ENCODE measurements at regions not wholly inside any gene's neighbourhood (a gene's known extent, or its start where the extent isn't known, plus 50 kb on each side); places are given as distances from the start of the nearest gene placed in this dataset.
"Not testable (repeated sequence)": the region's sequence is repeated elsewhere in the genome, so short reads cannot be mapped to it uniquely, and the experiment has no call there.

DNA sequence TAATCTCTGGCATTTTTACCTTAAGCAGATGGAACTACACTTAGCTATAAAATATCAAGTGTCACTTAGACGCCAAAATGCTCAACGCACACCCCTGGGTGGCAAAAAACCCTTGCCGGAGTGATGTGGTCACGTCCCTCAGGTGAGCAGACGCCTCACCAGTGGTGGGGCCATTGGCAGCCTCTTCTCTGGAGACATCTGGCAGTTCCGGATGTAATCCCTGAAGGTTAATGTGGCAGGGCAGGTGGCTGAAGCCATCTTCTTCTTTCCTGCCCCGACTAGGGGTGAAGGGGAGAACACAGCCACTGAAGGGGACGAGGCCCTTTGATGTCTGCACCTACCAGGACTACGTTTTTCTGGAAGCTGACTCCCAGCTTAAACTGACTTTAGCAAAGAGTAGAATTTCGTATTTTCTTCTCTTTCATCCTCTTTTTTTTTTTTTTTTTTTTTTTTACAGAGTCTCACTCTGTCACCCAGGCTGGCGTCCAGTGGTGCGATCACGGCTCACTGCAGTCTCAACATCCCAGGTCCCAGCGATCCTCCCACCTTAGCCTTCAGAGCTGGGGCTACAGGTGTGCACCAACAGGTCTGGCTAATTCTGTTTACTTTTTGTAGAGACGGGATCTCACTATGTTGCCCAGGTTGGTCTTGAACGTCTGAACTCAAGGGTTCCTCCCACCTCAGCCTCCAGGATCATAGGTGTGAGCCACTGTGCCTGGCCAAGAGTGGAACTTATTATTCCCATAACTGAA, 152.1 kb downstream of the TTLL2 start:
- Mint-ChIP-seq H3K27ac (no peak overlapping the region), H3K27me3 (no peaks in the 10 kb centered on the region), H3K9me3 (no peaks in the 10 kb centered on the region), H3K4me3 (no peak overlapping the region), H3K36me3 (ENCODE audit: low read depth) (no peaks in the 10 kb centered on the region), H3K4me1 (ENCODE audit: low read depth) (peaks cover 25% of the 10 kb centered on the region)
- intact Hi-C loops (cut with micrococcal nuclease) = no loop called here

DNA sequence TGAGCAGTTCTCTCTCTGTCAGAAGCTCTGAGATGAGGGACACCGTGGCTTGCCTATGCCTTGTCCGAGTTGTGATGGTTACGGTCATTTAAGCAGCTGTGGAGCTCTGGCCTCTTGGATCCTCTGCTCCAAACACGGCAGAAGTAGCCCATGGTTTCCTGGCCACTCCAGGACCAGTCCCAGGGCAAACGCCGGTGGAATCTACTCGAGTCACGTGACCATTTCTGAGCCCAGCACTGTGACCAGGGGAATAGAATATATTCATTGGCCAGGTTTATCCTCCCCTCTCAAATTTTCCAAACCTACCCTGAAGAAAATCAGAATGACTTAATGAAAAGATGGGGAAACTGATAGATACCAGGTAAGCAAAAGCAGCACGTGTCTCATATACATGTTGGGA, 152.8 kb downstream of the TTLL2 start:
- Mint-ChIP-seq H3K9me3 (no peaks in the 10 kb centered on the region), H3K4me1 (ENCODE audit: low read depth) (peaks cover 25% of the 10 kb centered on the region), H3K27ac (no peak overlapping the region), H3K4me3 (no peak overlapping the region), H3K36me3 (ENCODE audit: low read depth) (no peaks in the 10 kb centered on the region), H3K27me3 (peaks cover 3% of the 10 kb centered on the region)
- intact Hi-C loops (cut with micrococcal nuclease) = no loop called here

DNA sequence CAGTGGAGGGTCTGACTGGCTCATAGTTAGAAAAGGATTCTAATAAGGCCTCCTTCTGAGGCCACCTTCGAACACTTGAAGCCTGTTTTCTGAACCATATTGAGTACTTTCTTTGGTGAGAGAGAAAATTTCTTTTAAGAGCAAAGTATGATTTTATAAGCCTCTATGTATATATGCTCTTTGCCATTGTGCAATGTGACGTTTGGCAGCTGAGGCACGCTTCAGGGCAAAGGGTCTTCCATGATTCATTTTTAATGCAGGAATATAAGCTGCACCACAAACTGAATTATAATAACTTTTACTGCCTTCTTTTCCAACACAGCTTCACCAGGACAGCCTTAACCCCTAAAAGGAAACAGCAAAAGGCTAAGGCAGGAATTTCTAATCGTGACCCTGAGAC, 154.4 kb downstream of the TTLL2 start:
- no peak overlapping the region for H3K27ac Mint-ChIP-seq
- no peak overlapping the region for H3K4me3 Mint-ChIP-seq
- no peaks in the 10 kb centered on the region for H3K9me3 Mint-ChIP-seq
- intact Hi-C loops (cut with micrococcal nuclease) = no loop called here
- no peaks in the 10 kb centered on the region for H3K36me3 Mint-ChIP-seq (ENCODE audit: low read depth)
- peaks cover 25% of the 10 kb centered on the region for H3K4me1 Mint-ChIP-seq (ENCODE audit: low read depth)
- H3K27me3 Mint-ChIP-seq = peaks cover 3% of the 10 kb centered on the region

DNA sequence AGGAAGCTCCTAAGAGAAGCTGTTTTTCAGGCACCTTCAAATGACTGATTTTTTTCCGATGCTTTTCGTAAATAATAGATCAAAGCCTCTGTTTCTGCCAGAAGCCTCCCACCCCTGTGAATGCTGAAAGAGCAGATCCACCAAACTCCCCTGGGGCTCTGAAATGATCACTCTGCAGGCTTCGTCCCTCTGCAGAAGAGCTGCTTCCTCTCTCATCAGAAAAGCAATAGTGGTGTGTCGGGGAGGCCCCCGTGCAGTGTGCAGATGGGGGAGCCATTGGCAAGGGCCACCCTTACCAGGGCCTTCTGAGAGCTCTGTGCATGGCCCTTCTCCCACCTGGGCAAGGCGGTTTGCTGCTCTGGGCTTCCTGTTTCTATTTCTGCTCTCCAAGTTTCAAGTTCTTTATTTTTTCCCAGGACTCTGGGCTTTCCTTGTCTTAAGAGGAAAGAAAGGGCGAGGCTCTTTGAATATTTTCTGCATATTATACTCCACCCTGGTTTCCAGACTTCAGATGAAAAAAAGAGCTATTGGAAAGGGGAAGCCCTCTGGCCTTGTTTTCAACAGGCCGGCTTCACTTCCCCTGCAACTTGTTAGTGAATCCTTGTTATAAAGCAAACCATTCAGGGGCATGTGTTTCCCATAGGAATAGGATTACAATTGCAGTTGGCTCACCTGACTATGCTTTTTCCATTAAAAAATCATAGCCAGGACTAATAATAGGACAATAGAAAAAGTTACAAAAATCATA, 155.2 kb downstream of the TTLL2 start:
- Mint-ChIP-seq H3K4me3 (no peak overlapping the region), H3K36me3 (ENCODE audit: low read depth) (no peaks in the 10 kb centered on the region), H3K27me3 (peaks cover 3% of the 10 kb centered on the region), H3K9me3 (no peaks in the 10 kb centered on the region), H3K4me1 (ENCODE audit: low read depth) (peaks cover 25% of the 10 kb centered on the region), H3K27ac (peak overlapping the region; percentile 59)
- intact Hi-C loops (cut with micrococcal nuclease) = no loop called here

DNA sequence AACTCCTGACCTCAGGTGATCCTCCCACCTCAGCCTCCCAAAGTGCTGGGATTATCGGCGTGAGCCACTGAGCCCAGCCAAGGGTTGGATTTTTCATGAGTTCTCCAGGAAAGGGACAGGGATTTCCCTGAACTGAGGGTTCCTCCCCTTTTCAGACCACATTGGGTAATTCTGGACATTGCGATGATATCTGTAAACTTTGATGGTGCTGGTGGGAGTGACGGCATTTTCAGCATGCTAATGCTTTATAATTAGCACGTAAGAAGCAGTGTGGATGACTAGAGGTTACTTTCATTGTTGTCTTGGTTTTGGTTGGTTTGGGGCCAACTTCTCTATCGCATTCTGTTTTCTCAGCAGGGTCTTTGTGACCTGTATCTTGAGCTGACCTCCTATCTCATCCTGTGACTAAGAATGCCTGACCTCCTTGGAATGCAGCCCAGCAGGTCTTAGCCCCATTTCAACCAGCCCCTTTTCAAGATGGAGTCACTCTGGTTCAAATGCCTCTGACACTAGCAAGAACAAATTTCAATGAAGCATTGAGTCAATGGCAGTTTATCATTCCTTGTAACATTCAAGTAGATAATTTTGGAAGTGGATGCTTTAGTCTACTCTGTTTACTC, 156.5 kb downstream of the TTLL2 start:
- no peak overlapping the region for H3K4me3 Mint-ChIP-seq
- no peaks in the 10 kb centered on the region for H3K36me3 Mint-ChIP-seq (ENCODE audit: low read depth)
- H3K4me1 Mint-ChIP-seq (ENCODE audit: low read depth) = peaks cover 25% of the 10 kb centered on the region
- intact Hi-C loops (cut with micrococcal nuclease) = no loop called here
- H3K27ac Mint-ChIP-seq = peak overlapping the region; percentile 28
- peaks cover 3% of the 10 kb centered on the region for H3K27me3 Mint-ChIP-seq
- H3K9me3 Mint-ChIP-seq = no peaks in the 10 kb centered on the region

DNA sequence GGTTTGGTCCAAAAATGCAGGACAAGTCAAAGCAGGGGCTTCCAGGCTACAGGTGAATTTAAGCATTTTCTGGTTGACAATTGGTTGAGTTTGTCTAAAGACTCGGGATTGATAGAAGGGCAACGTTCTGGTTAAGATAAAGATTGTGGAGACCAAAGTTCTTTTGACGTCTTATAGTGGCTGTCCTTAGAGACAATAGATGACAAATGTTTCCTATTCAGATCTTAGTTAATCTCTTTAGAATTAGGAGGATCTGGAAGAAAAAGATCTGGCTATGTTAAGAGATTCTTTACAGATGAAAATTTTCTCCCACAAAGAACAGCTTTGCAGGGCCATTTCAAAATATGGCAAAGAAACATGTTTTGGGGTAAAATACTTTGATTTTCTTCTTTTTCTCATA, 157.9 kb downstream of the TTLL2 start:
- H3K4me3 Mint-ChIP-seq; H3K36me3 Mint-ChIP-seq (ENCODE audit: low read depth); H3K27me3 Mint-ChIP-seq; H3K27ac Mint-ChIP-seq; H3K9me3 Mint-ChIP-seq; intact Hi-C loops (cut with micrococcal nuclease): not testable (repeated sequence)
- peaks cover 25% of the 10 kb centered on the region for H3K4me1 Mint-ChIP-seq (ENCODE audit: low read depth)

DNA sequence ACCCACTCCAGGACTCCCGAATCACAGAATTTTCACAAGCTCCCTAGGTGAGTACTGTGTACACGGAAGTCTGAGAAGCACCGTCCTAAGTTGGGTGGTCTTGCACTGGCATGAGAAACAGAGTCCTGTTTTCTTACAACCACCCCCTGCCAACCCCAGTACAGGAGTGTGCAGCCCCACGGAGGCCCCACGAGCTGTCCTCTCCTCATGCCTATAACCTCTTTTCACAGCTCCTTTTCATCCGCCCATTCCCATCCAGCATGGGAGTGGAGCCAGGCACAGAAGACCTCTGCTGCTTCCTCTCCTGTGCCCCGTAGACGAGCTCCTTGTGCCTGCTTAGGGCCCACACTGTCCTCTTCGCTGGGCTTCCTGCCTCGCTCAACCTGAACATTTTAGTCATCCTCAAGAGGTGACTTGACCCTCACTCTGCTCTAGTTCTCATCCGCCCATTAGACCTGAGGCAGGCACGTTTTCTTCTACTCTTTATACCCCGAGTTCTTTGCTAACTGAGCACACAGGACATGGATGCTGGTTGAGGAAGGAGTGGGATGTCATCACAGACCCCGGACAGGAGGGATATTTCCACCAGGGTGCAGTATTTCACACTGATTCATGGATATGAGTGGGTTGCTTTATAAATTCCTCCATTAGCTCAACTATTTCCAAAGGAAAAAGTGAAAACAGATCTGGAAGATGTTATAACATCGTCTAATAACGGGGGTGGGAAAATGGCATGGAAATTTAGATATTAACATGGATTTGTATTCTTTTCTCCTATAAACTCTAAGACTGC, 160.5 kb downstream of the TTLL2 start:
- Mint-ChIP-seq H3K4me1 (ENCODE audit: low read depth) (peaks cover 14% of the 10 kb centered on the region), H3K27me3 (peaks cover 7% of the 10 kb centered on the region), H3K9me3 (no peaks in the 10 kb centered on the region), H3K4me3 (no peak overlapping the region), H3K27ac (no peak overlapping the region), H3K36me3 (ENCODE audit: low read depth) (no peaks in the 10 kb centered on the region)
- intact Hi-C loops (cut with micrococcal nuclease) = no loop called here

DNA sequence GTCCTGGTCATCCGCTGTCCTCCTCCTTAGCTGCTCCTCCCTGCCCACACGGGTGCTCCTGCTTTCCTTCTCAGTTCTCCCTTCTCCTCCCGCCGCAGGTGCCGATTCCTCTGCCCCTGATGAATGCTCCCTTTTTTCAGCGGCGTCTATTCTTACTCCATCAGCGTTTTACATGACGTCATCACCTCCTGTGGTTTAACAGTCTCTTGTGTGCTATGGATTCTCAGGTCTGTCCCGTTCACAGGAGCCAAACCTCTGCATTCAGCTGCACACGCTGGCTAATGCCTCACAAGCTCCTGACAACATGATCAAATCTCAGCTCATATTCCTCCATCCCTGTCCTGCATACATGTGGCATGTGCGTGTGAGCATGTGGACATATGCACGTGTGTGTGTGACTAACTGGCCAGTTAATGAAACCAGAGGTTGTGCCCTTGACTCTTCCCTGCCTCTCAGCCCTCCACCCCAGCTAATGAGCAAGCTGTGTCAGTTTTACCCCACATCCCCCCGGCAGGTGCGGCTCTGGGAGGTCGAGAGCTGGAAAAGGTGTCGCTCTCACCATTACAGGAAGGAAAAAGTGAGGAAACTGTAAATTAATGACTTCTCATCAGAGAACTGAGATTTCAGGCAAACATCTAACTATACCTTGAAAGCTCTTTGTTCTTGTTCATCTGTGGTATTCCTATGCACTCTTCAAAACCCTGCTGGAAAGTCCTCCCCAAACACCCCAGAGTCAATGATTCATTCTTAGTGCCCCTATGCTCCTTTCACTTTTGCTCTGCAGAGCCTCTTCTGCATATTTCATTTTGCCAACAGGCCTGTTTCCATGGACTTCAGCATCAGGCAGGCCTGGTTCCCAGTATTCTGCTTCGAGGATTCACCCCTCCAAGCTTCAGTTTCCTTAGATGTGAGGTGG, 163.1 kb downstream of the TTLL2 start:
- Mint-ChIP-seq H3K4me3 (no peak overlapping the region), H3K36me3 (ENCODE audit: low read depth) (no peaks in the 10 kb centered on the region), H3K4me1 (ENCODE audit: low read depth) (no peaks in the 10 kb centered on the region), H3K27me3 (peaks cover 4% of the 10 kb centered on the region), H3K27ac (no peak overlapping the region), H3K9me3 (no peaks in the 10 kb centered on the region)
- intact Hi-C loops (cut with micrococcal nuclease) = loop anchor here (2.0 kb wide), 1 partner anchor 411 kb away; no protein-coding TSS in a partner anchor

DNA sequence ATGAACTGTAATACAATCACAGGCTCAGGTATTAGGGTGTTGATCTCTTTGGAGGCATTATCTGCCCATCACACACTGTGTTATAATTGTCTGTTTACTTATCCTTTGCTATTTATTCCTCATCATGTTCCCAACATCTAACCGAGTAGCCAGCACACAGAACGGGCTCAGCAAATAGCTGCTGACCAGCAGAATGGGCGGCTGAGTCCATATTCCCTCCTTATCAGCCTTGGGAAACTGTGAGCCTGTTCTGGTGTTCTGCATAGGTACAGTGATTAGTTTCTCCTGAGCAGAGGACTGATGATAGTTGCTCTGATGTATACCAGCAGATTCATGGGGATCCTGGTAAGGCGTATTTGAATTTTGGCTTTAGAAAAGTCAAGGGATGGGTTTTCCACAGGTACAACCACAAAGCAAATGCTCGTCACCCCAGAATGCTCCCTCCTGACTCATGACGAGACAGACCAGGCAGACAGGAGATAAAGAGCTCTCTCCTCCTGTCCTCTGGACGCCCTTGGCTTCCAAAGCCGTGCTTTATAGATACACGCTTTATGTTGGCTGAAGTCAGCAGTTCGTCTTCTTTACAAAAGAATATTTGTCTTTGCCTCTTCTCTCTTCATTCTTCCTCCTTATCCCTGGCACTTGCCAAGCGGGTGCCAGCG, 166.7 kb downstream of the TTLL2 start:
- no peaks in the 10 kb centered on the region for H3K36me3 Mint-ChIP-seq (ENCODE audit: low read depth)
- H3K4me1 Mint-ChIP-seq (ENCODE audit: low read depth) = no peaks in the 10 kb centered on the region
- H3K4me3 Mint-ChIP-seq = no peak overlapping the region
- intact Hi-C loops (cut with micrococcal nuclease) = no loop called here
- no peak overlapping the region for H3K27ac Mint-ChIP-seq
- H3K9me3 Mint-ChIP-seq = peaks cover 6% of the 10 kb centered on the region
- H3K27me3 Mint-ChIP-seq = peaks cover 5% of the 10 kb centered on the region

DNA sequence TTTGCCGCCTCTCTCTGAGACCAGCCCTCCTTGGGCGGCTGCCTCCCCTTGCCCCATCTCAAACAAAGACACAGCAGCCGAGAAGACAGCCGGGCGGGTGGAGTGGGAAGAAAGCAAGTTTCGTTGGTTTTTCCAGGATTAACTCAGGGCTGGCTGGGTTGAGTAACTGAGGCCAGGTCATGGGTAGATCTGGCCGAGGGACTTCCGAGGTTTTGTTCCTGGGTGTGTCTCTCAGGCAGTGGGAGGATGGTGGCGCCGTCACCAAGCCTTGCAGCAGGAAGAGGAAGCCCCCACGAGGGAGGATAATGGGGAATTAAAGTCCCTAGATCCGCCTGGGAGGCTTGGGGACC, 167.2 kb downstream of the TTLL2 start:
- Mint-ChIP-seq H3K4me1 (ENCODE audit: low read depth) (no peaks in the 10 kb centered on the region), H3K4me3 (no peak overlapping the region), H3K27me3 (peaks cover 5% of the 10 kb centered on the region), H3K9me3 (peaks cover 6% of the 10 kb centered on the region), H3K36me3 (ENCODE audit: low read depth) (no peaks in the 10 kb centered on the region), H3K27ac (no peak overlapping the region)
- intact Hi-C loops (cut with micrococcal nuclease) = no loop called here

DNA sequence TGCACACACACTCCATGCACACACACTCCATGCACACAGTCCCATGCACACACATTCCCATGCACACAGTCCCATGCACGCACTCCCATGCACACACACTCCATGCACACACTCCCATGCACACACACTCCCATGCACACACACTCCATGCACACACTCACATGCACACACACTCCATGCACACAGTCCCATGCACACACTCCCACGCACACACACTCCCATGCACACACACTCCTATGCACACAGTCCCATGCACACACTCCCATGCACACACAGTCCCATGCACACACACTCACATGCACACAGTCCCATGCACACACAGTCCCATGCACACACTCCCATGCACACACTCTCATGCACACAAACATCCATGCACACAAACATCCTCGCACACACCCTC, 168.4 kb downstream of the TTLL2 start:
- Mint-ChIP-seq H3K27ac (no peak overlapping the region), H3K27me3 (peaks cover 2% of the 10 kb centered on the region), H3K9me3 (peaks cover 13% of the 10 kb centered on the region), H3K4me1 (ENCODE audit: low read depth) (no peaks in the 10 kb centered on the region), H3K4me3 (no peak overlapping the region), H3K36me3 (ENCODE audit: low read depth) (no peaks in the 10 kb centered on the region)
- intact Hi-C loops (cut with micrococcal nuclease) = no loop called here

DNA sequence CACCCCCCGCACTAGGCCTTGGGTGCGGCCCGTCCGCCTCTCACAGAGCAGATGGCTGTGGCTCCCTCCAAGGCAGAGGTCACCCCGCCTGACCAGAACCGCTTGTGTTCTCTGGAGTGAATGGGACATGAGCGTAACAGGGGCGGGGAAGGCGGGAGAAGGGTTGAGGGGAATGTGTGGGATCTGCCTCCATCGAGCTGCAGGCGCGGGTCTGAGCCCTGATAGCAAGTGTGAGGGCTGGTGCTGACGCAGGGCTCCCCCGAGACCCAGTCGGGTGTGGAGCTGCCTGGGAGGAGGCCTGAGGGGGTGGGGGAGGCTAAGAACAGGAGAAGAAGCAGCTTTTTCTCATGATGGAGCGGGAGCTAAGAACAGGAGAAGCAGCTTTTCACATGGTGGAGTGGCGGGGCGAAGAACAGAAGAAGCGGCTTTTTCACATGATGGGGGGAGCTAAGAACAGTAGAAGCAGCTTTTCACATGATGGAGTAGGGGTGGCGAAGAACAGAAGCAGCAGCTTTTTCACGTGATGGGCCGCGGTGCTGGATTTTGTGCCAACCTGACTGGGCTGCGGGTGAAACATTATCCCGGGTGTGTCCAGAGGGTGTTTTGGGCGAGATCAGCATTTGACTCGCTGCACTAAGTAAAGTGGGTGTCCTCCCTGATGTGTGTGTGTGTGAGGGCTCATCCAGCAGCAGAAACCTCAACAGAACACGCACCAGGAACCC, 169.3 kb downstream of the TTLL2 start:
- Mint-ChIP-seq H3K4me3 (no peak overlapping the region), H3K27ac (no peak overlapping the region), H3K4me1 (ENCODE audit: low read depth) (no peaks in the 10 kb centered on the region), H3K36me3 (ENCODE audit: low read depth) (no peaks in the 10 kb centered on the region), H3K9me3 (peaks cover 15% of the 10 kb centered on the region), H3K27me3 (peaks cover 2% of the 10 kb centered on the region)
- intact Hi-C loops (cut with micrococcal nuclease) = no loop called here
